Nucleus accumbens (tissue), 56 donors: ENCODE measurements at regions not wholly inside any gene's neighbourhood (a gene's known extent, or its start where the extent isn't known, plus 50 kb on each side); places are given as distances from the start of the nearest gene placed in this dataset.
A peak's percentile ranks its signal among the peaks of the same experiment; 100 is the strongest.

Experiments
- DNase-seq, 56 donors: peaks; one replicate each; lab custom pipeline; 2025; lab: John Stamatoyannopoulos, UW

GRCh38 chr12:68102731-68103130 is 56.8 kb downstream of the IFNG start:
- no peak for DNase-seq

- no peak for DNase-seq
These were observed 57.4 kb downstream of the IFNG start for GRCh38 chr12:68102163-68102562.

DNA sequence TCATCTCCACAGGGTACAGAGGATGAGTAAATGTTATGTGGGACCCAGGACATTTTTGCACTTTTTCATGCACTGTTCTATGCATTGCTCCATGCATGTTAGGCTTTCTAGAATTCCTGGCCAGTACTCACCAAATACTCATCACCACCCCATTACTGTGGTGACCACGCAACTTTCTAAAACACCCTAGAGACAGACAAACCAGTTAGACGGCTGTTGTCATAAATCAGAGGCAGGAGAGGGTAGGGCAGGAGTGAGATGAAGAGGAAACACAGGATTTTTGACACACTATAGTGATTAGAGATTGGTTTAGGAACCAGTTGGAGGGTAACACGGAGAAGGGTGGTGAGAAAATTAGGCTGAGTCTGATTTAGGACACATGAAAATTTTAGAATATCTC is 59.3 kb downstream of the IFNG start:
- no peak for DNase-seq

- DNase-seq = no peak
These were observed 60.6 kb downstream of the IFNG start for GRCh38 chr12:68098939-68099338.

GRCh38 chr12:68097386-68097785 is 62.2 kb downstream of the IFNG start:
- no peak for DNase-seq

DNA sequence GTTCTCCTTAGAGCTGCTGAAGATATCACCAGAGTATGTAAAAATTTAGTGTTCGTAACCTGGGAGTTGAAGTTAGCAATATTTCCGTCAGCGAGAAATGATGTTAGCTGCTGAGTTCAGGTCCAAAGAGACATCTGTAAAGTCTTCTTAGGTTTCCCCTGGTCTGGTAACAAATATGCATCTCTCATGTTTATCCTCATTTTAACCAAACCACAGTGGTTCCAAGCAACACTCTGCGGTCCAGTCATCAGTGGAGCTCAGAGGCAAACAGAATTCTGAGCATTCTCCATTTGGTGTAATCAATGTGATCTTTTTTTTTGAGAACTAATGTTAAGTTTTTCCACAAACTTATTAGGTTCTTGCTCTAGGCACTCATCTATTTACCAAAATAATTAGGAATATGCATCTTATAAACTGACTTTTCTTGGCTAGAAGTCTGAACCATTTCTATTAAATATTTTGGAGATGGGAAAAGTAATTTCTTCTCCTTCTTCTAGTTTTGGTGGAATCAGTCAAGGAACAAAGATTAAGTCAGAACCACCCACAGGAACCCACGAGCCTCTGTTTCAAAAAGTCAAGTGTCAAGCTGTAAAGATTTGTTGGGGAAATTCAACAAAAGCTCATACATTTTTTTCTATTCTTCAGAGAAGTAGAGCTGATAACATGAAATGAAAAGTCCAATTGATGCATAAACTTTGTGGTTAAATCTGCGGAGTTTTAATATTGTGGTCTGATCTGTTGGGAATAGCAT is 64.7 kb downstream of the IFNG start:
- peak in 11 of 56 donors; percentile 0 to 44 (median 9) for DNase-seq

DNA sequence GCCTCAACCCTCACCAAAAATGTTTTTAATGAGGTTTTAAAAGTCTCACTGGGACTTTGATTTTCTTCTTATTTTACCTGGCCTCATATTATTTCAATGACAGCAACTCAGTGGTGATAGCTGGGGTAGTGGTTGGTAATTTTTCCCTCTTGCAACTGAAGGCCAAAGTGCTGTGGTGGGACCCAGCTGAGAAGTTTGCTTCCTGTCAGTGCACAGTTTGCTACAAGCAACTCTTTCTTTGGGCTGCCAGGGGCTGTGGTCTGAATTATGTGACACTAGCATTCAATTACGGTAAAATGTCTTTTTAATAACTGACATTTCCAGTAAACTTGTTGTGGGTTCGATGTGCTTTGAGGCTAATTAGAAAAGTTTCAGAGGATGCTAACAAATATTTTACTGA is 65.3 kb downstream of the IFNG start:
- no peak for DNase-seq

DNA sequence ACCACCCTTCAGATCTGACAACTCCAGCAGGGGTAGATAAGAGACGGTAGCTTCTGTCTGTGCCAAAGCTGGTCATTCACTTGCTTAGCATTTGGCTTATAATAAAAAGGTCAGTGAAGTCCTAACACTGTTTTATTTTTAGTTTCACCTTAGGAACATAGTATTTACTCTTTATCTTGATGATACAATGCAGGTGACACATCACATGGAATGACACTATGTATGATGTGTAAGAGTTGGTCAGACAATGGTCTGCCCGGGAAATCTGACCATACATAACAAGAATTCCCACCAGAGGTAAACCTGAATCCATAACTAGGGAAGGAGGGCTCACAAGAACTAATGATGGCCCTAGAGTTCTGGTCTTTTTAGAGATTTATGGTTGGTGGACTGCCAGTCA is 66.6 kb downstream of the IFNG start:
- no peak for DNase-seq

GRCh38 chr12:68089101-68089500 is 70.4 kb downstream of the IFNG start:
- DNase-seq = no peak

GRCh38 chr12:68086019-68086603 is 73.4 kb downstream of the IFNG start:
- no peak for DNase-seq

GRCh38 chr12:68081561-68081960 is 78.0 kb downstream of the IFNG start:
- no peak for DNase-seq

DNA sequence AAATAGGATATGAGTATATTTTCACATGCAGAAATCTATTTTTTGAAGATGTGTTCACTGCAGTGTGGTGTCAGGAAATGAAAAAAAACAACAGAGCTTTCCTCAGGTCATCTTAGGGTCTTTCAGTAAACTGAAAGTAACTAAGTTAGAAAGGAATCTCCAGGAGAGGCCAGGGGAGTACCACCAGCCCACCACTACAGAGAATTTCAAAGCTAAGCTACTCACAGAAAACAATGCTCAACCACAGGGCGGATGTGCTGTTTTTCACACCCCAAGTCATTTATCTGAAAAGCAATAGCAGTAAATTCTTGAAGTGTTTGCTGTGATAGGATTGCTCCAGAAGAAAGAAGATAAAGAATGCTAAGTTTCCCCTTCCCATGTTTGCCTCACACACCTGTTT is 79.0 kb downstream of the IFNG start:
- DNase-seq = no peak

DNA sequence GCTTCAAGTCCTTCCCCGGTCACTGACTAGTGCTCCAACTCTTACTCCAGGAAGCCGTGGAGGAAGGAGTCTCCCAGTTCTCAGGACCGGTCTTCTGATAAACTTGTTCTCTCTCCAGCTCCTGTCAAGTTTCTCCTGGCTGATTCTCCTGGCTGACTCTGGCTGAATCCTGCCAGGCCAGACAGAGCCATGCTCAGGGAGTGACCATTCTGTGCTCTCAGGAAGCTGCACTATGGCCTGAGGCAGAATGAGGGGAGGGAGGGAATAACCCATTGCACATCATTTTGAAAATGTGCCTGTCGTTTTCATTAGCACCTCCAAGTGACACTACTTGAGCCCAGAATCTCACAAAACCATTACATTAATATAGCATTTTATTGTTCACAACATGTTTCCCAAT is 80.8 kb downstream of the IFNG start:
- no peak for DNase-seq

- no peak for DNase-seq
These were observed 84.1 kb downstream of the IFNG start for GRCh38 chr12:68075416-68075815.

GRCh38 chr12:68074306-68075027 is 85.1 kb downstream of the IFNG start:
- DNase-seq = no peak

- DNase-seq = no peak
These were observed 81.7 kb downstream of the IFNG-AS1 start for GRCh38 chr12:68070957-68071356.
